ENCODE measurements at regions not wholly inside any gene's neighbourhood (a gene's known extent, or its start where the extent isn't known, plus 50 kb on each side); places are given as distances from the start of the nearest gene placed in this dataset.

DNA sequence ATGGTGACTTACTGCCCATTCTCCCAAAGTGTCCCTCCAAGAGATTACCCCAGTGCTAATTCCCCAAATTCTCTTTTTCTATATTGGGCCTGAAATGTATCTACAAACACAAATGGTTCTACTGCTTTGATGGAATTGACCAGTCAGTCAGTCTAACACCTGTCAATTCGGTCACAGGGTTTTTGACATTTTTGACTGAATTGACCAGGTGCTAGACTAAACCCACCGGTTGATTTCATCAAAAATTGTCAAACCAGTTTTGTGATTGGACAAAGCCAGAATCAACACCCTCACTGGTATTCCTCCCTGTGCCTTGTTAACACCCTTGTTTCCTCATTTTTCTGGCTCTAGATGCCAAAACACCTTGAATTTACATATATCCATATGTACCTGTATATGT is 398.4 kb upstream of the NR2F2 start:
- TF ChIP-seq, protein P1, sequence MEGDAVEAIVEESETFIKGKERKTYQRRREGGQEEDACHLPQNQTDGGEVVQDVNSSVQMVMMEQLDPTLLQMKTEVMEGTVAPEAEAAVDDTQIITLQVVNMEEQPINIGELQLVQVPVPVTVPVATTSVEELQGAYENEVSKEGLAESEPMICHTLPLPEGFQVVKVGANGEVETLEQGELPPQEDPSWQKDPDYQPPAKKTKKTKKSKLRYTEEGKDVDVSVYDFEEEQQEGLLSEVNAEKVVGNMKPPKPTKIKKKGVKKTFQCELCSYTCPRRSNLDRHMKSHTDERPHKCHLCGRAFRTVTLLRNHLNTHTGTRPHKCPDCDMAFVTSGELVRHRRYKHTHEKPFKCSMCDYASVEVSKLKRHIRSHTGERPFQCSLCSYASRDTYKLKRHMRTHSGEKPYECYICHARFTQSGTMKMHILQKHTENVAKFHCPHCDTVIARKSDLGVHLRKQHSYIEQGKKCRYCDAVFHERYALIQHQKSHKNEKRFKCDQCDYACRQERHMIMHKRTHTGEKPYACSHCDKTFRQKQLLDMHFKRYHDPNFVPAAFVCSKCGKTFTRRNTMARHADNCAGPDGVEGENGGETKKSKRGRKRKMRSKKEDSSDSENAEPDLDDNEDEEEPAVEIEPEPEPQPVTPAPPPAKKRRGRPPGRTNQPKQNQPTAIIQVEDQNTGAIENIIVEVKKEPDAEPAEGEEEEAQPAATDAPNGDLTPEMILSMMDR (IDR thresholded peaks at IDR 0.05; ENCODE audit: low read depth, low read length): no peak
- H3K4me3 ChIP-seq (ENCODE audit: low read depth, low read length): no peak overlapping the region

- no peak overlapping the region for H3K4me3 ChIP-seq (ENCODE audit: low read depth, low read length)
- TF ChIP-seq, protein P1 (IDR thresholded peaks at IDR 0.05; ENCODE audit: low read depth, low read length): no peak
These were observed 397.8 kb upstream of the NR2F2 start for GRCh38 chr15:95932676-95933075.

- TF ChIP-seq, protein P1 (IDR thresholded peaks at IDR 0.05; ENCODE audit: low read depth, low read length): no peak
- H3K4me3 ChIP-seq (ENCODE audit: low read depth, low read length): no peak overlapping the region
These were observed 394.6 kb upstream of the NR2F2 start for GRCh38 chr15:95935852-95936251.

GRCh38 chr15:95937128-95937528 is 393.4 kb upstream of the NR2F2 start:
- TF ChIP-seq, protein P1 (IDR thresholded peaks at IDR 0.05; ENCODE audit: low read depth, low read length): no peak
- no peak overlapping the region for H3K4me3 ChIP-seq (ENCODE audit: low read depth, low read length)

DNA sequence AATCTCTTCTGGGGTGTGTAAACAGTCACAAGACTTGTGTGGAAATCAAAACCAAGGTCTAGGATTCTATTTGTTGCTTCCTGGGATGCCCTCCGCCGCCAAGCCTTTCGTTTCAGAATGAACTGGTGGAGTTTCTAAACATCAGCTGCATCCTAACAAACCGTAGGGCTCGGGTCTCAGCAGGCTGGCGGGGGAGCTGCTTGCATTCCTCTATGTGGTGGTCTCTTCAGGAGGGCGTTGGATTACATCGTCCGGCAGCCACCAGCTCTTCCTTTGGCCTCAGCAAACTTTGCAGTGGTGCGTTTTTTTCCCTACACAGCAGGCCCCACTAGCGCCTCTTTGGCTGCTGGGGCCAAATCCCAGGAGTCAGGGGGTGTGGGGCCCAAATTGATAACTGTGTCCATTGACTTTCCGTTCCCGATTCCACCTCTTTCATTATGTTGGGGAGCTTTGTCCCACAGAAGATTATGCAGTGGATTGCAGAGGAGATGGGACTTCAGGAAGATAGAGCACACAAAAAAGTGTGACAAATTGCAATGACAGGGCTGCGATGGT is 390.0 kb upstream of the NR2F2 start:
- TF ChIP-seq, protein P1 (IDR thresholded peaks at IDR 0.05; ENCODE audit: low read depth, low read length): no peak
- no peak overlapping the region for H3K4me3 ChIP-seq (ENCODE audit: low read depth, low read length)

DNA sequence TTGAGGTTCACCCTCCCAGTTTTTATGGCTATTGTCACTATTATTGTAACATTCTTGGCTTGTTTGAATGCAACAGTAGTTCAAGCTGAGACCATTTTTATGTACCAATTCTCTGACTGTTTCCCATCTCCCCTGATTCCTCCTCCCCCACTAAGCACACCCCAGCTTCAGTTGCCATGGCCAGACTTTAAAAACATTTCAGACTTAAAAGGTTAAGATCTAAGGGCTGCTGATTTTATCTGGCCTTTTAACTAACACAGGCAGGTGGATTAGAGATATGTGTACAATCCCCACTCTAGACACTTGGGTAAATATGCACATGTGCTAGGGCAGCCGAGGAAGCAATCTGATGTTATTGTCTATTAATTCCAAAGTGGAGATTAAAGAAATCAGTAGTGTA is 386.3 kb upstream of the NR2F2 start:
- TF ChIP-seq, protein P1 (IDR thresholded peaks at IDR 0.05; ENCODE audit: low read depth, low read length): no peak

GRCh38 chr15:95944661-95945255 is 385.7 kb upstream of the NR2F2 start:
- no peak overlapping the region for H3K4me3 ChIP-seq (ENCODE audit: low read depth, low read length)
- TF ChIP-seq, protein P1 (IDR thresholded peaks at IDR 0.05; ENCODE audit: low read depth, low read length): no peak

More for the DNA sequence above, 386.3 kb upstream of the NR2F2 start:
- H3K4me3 ChIP-seq (ENCODE audit: low read depth, low read length): no peak overlapping the region
